Pons (tissue), 1 donor: ENCODE measurements at regions not wholly inside any gene's neighbourhood (a gene's known extent, or its start where the extent isn't known, plus 50 kb on each side); places are given as distances from the start of the nearest gene placed in this dataset.
"Not testable (repeated sequence)": the region's sequence is repeated elsewhere in the genome, so short reads cannot be mapped to it uniquely, and the experiment has no call there.

ENCODE experiments used
- DNase-seq: peaks from one replicate; pipeline ENCODE4 v3.0.0-alpha.2; 2016; ENCODE audit warnings: low spot score

DNA sequence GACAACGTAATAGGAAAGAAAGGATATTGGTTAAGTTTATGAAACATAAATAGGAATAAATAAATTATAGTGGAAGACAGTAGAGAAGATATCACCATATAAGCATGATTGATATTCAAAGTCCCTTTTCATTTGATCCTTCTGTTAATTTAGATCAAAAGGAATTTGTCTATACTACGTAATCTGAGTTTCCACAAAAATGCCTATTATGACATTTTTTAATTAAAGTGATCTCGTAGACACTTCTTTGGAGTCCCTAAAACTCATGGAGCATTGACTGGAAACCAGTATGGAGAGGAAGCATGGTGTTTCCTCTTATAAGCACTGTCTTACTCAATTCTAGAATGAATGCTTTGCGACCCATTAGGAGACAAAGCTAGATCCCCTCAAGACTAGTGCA lies 411.4 kb upstream of the SPHKAP start:
- no peak for DNase-seq

DNA sequence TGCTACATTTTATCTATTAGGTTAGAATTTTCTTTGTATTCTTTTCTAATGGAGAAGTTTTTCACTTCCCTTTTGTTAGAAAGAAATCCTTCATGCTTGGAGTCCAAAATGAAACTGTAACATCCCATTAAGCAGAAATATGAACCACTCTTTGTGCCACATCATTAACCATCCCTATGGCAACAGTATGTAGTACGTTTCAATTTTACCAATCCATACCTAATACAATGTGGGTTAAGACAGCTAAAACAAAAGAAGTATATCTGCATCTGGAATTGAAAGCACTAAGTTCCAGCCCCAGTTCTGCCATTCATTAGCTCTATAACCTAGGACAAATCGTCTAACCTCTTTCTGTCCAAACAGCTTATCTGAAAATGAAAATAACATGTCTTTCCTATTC lies 409.2 kb upstream of the SPHKAP start:
- no peak for DNase-seq

DNA sequence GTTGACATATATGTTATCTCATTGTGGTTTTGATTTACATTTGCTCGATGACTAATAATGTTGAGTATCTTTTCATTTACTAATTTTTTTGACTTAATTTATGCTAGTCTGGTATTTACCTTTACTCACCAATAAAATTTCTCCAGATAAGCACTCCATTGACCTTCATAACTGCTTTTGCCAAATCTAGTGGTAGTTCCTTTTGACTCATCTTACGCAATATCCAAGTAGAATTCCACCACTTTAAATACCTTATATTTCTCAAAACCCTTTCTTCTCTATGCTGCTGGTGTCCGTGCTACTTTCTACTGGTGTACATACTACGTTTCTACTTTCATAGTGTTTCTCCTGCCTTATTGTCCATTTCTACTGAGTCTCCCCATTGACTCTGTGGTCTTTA lies 407.6 kb upstream of the SPHKAP start:
- no peak for DNase-seq

- DNase-seq: no peak
These were observed 400.2 kb upstream of the SPHKAP start for GRCh38 chr2:228581731-228582130.

DNA sequence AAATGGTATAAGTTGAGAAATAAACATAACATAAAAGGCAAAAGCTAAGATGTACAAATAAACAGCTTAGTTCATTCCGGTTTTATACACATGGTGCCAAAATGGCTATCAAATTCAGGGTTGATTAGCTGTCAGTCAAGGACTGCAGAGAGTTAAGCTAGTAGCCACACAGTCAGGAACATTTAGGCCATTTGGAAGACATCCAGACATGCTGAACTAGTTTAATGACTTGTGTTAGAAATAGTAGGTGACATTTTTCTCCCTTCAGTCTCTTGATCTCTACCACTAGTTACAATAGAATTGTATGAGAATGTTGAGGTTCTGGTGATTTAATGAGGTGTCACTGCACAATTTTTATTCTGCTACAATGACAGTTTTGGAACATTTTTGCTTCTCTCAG lies 394.4 kb upstream of the SPHKAP start:
- no peak for DNase-seq

DNA sequence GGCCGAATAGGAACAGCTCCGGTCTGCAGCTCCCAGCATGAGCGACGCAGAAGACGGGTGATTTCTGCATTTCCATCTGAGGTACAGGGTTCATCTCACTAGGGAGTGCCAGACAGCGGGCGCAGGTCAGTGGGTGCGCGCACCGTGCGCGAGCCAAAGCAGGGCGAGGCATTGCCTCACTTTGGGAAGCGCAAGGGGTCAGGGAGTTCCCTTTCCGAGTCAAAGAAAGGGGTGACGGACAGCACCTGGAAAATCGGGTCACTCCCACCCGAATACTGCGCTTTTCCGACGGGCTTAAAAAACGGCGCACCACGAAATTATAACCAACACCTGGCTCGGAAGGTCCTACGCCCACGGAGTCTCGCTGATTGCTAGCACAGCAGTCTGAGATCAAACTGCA lies 386.8 kb upstream of the SPHKAP start:
- not testable (repeated sequence) for DNase-seq

- no peak for DNase-seq
These were observed 380.3 kb upstream of the SPHKAP start for GRCh38 chr2:228561816-228562215.

GRCh38 chr2:228559774-228560415 lies 378.4 kb upstream of the SPHKAP start:
- no peak for DNase-seq

DNA sequence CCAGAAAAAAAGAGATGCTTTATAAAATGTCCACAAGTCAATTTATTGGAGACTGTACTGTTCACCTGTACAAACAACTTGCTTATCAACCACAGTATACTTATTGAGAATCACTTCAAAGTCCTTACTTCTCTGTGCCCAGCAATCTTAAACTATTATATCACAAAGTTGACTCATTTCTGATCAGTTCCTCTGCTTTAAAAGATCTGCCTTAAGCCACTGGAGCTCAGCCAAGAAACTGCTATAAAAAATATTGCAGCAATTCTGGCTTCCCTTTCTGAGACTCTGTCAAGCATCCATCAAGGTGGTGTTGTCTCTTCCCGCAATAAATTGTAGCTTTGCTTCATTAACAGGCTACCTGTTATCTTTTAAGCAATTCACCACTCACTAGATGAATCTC lies 375.2 kb upstream of the SPHKAP start:
- no peak for DNase-seq

- no peak for DNase-seq
These were observed 368.0 kb upstream of the SPHKAP start for GRCh38 chr2:228549441-228550007.

DNA sequence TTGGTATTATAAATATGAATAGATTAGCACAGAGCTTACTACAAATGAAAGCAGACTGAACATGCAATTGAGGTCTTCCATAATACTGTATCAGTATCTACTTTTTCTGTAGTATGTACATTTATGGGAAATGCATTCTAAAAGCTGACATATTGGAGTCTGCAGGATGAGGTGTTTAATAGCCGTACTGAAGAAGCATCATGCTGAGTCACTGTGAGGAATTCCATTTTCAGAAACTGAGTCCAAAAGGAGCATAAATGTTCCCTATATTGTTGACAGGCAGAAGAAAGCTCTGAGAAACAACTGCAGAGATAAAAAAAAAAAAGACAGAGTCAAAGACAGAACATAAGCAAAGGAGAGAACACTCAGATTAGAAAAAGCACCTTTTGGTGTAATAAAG lies 366.7 kb upstream of the SPHKAP start:
- no peak for DNase-seq

DNA sequence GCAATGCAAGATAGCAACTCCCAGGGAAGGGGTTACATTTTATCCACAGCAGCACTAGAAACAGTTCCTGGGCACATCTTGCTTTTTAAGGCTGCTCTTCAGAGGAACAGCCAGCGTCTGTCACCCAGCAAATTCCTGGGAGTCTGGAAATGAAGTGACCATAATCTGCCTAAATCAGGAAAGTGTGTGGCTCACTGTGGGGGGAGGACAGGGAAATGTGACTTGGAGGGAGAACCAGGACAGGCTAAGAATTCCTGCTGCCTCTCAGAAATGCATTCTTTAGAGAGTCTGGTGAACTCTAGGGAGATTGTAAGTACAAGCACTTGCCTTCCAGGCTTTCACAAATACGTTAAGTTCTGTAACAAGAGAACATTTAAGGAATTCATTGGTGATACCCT lies 364.3 kb upstream of the SPHKAP start:
- DNase-seq: no peak

DNA sequence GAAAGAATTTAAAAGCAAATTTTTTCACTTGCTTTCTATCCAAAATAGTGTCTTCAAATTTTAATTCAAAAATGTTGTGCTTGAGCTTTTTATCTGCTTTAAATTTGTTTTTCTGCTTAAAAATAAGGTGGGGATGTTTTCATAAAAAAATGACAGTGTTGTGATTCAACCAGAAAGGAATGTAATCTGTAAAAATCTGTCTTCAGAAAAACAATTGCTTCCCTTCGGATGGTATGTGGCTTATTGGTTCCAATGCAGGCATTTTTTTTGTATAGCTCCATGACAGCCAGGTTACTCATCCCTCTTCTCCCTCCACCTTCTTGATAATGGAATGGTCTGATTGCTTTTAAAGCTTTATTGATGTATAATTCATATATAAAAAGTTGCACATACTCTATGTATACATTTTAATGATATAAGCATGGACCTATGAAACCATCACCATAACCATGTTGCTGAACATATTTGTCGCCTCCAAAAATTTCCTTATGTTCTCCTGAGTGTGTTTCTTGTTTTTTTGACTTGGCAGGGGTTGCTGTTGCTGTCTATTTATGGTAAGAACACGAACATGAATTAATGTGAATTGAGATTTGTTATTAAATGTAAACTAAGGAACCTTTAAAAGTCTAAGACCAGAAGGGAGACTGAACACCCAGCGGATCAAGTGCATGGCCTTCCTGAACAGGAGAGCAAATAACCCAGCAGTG lies 363.7 kb upstream of the SPHKAP start:
- no peak for DNase-seq

GRCh38 chr2:228543117-228543516 lies 361.6 kb upstream of the SPHKAP start:
- DNase-seq: no peak

GRCh38 chr2:228542277-228542676 lies 360.8 kb upstream of the SPHKAP start:
- DNase-seq: no peak

DNA sequence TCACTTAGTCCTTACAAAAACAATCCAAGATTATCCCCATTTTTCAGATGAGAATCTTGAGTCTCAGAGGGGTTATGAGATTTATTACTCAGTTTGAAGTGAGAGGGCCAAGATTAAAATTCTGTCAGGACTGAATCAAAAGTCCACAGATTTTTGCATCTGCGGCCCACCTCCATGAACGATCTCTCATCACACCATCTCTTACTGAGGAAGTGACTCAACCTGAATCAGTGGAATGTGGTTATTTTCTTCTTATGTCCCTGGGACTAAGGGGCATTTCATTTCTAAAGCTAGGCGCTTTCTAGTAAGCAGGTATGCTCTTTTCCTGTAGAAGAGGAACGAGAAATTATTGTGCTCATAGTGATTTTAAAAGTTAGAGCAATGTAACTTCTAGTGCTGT lies 360.3 kb upstream of the SPHKAP start:
- no peak for DNase-seq

GRCh38 chr2:228540976-228541375 lies 359.5 kb upstream of the SPHKAP start:
- no peak for DNase-seq

DNA sequence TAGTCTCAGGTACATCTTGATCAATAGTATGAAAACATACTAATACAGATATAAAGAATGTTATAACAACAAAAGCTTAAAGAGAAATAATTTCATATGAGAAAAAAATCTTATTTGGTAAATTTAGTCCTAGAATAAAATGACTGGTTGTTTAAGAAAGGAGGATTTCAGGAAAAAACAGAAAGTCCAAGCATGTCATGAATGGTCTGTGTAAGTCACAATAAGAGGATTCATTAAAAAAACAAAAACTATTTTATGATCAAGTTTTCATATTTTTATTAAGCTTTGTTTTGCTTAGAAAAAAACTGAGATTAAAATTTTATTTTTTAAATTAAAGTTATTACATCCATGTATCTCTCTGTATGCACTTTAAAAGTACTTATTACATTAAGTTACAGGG lies 353.9 kb upstream of the SPHKAP start:
- DNase-seq: no peak

GRCh38 chr2:228533156-228533555 lies 351.7 kb upstream of the SPHKAP start:
- no peak for DNase-seq

DNA sequence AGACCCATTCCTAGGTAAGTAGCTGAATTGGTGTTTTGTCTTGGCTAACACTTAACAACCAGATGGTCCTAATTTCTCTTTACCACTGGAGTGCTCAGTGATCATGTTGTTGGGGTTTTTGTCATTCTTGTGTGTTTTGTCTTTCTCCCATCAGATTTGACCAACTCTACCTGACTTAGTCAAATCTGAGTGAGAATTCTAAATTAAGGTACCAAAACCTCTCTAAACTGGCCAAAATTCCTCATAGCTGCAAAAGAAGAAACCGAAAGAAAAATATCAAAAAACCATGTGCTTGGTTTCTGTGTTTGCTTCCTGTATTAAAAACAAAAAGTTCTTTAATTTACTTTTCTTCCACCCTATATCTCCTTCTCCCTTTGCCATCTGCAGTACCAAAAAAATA lies 350.7 kb upstream of the SPHKAP start:
- no peak for DNase-seq

GRCh38 chr2:228527197-228527881 lies 345.9 kb upstream of the SPHKAP start:
- no peak for DNase-seq

DNA sequence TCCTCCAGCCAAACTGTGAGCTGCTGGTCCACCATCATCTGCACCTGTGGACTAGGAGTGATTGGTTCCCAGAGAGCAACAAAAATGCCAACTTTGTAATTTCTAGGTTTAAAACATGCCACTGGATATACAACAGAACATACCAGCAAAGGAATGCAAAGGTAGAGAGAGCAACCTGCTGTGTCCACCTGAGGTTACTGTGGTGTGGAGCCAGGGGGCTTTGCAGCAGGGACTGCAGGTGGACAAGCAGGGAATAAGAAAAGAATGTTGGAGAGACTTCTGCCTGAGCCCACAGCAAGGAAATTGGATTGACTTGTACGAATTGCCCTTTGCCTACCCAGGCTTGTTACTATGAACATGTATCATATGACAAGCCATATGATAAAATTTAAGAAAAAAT lies 345.2 kb upstream of the SPHKAP start:
- no peak for DNase-seq

DNA sequence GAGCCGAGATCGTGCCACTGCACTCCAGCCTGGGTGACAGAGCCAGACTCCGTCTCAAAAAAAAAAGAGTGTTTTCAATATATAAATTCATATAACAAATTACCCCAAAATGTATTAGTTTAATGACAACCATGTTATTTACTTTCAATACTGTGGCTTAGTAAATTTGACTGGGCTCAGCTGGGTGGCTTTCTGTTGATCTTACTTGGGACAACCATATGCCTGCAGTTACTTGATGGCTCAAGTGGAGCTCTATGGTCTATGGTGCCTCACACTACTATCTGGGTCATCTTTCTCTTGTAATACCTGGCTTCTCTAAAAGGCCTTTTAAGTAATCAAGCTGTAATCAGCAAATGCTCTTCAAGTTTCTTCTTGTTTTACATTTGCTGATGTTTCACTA lies 341.5 kb upstream of the SPHKAP start:
- no peak for DNase-seq
